HT-29 (cell line): ENCODE measurements at regions not wholly inside any gene's neighbourhood (a gene's known extent, or its start where the extent isn't known, plus 50 kb on each side); places are given as distances from the start of the nearest gene placed in this dataset.
A peak's percentile ranks its signal among the peaks of the same experiment; 100 is the strongest.
"Not testable (repeated sequence)": the region's sequence is repeated elsewhere in the genome, so short reads cannot be mapped to it uniquely, and the experiment has no call there.

Experiments used
- DNase-seq: peaks from one replicate; pipeline ENCODE4 v3.0.0-alpha.2; 2015; ENCODE audit warnings: low spot score

DNA sequence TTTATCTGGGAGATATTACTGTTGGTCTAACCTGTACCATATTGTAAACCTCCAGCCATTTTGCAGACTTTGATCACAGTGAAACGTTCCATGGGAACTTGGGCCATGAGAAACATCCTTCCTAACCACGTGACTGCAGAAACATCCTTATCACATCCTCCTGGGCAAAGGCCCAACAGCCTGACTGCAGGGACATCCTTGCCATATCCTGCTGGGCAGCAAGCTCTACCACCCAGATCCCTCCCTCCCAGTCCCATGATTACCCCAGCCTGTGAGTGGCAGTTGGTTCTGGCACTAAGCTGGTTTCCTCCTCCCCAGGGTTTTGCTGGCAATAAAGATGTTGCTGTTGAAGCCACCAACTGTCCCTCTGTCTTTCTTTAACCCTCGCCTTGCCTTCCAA, 201.2 kb downstream of the POTEC start:
- DNase-seq: not testable (repeated sequence)

DNA sequence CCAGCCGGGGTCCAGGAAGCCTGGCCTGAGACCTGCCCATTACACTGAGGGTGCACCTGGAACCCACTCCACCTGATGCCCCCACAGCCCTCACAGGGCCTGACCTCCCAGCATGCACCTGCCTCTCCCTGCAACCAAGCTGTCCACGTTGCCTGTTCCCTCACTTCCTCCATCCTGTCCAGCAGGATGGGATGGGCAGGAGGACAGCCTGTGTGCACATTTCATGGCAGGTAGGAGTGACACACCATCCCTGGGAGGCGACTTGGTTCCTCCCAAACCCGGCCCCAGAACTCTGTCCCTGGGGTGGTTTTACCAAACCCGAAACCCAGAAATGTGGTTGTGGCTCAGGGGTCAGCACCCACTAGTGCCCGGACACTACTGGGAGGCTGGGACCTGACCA, 203.8 kb upstream of the ZNF519 start:
- not testable (repeated sequence) for DNase-seq

DNA sequence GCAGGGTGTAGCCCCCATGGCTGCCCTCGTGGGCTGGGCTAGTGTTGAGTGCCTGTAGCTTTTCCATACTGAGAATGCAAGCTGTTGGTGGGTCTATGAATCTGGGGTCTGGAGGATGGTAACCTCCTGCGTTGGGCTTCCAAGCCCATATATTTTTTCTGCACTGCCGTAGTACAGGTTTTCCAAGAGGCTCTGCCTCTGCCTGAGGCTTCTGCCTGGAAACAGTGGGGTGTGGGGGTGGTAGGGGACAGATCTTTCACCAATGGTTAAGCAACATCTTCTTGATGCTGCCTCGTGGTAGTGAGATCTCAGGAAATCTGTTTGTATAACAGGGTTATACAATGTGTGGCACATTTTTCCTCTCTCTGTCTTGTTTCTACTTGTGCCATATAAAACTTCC, 189.0 kb upstream of the ZNF519 start:
- not testable (repeated sequence) for DNase-seq

DNA sequence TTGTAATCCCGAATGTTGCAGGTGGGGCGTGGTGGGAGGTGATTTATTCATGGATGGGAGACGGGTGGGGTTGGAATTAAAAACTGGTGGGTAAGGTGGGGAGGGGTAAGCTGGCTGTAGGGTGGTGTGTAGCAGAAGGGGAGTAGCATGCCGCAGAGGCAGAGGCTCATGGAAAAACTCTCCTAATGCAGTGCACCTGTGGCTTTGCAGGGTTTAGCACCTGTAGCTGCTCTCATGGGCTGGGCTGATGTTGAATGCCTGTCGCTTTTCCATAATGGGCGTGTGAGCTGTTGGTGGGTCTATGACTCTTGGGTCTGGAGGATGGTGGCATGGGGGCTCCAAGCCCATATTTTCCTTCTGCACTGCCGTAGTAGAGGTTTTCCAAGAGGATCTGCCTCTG, 169.0 kb upstream of the ZNF519 start:
- DNase-seq: not testable (repeated sequence)

DNA sequence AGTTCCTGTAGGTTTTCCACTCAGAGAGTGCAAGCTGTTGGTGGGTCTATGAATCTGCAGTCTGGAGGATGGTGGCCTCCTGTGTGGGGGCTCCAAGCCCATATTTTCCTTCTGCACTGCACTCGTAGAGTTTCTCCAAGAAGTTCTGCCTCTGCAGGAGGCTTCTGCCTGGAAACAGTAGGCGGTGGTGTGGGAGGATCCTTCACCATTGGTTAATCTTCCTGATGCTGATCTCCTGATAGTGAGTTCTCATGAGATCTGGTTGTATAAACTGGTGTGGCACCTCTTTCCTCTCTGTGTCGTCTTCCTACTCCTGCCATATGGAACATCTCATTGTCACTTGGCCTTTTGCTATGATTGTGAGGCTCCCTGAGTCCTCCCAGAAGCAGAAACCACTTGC, 162.8 kb upstream of the ZNF519 start:
- DNase-seq: not testable (repeated sequence)

DNA sequence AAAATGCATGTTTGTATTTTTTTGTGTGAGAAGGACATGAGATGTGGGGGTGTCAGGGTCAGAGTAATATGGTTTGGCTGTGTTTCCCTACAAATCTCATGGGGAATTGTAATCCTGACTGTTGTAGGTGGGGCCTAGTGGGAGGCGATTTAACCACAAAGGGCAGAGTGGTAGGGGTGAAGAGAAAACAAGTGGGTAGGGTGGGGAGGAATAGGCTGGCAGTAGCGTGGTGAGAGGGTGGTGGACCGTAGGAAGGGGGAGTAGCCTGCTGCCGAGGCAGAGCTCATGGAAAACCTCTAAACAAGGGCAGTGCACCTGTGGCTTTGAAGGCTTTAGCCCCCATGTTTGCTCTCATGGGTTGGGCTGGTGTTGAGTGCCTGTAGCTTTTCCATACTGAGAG, 152.8 kb upstream of the ZNF519 start:
- DNase-seq: no peak

DNA sequence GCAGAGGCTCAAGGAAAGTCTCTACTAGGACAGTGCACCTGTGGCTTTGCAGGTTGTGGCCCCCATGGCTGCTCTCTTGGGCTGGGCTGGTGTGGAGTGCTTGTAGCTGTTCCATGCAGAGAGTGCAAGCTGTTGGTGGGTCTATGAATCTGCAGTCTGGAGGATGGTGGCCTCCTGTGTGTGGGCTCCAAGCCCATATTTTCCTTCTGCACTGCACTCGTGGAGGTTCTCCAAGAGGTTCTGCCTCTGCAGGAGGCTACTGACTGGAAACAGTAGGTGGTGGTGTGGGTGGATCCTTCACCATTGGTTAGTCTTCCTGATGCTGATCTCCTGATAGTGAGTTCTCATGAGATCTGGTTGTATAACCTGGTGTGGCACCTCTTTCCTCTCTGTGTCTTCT, 143.2 kb upstream of the ZNF519 start:
- not testable (repeated sequence) for DNase-seq

DNA sequence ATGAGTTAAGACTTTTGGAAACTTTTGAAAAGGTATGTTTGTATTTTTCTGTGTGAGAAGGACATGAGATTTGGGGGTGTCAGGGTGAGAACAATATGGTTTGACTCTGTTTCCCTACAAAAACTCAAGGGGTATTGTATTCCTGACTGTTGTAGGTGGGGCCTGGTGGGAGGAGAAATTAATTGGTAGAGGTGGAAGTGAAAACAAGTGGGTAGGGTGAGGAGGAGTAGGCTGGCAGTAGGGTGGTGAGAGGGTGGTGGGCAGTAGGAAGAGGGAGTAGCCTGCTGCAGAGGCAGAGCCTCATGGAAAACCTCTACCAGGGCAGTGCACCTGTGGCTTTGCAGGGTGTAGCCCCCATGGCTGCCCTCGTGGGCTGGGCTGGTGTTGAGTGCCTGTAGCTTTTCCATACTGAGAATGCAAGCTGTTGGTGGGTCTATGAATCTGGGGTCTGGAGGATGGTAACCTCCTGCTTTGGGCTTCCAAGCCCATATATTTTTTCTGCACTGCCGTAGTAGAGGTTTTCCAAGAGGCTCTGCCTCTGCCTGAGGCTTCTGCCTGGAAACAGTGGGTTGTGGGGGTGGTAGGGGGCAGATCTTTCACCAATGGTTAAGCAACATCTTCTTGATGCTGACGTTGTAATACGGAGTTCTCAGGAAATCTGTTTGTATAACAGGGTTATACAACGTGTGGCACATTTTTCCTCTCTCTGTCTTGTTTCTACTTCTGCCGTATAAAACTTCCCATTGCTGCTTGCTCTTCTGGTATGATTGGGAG, 133.6 kb upstream of the ZNF519 start:
- not testable (repeated sequence) for DNase-seq

DNA sequence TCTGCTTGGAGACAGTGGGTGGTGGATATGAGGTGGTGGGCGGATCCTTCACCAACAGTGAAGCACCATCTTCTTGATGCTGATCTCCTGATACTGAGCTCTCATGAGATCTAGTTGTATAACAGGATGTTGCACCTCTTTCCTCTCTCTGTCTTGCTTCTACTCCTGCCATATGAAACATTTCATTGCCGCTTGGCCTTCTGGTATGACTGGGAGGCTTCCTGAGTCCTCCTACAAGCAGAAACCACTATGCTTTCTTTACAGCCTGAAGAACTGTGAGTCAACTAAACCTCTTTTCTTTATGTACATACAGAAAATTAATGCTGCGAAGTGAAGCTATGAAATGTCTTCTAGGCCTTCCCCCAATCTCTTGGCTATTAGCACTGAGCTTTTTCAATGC, 130.6 kb upstream of the ZNF519 start:
- DNase-seq: not testable (repeated sequence)

DNA sequence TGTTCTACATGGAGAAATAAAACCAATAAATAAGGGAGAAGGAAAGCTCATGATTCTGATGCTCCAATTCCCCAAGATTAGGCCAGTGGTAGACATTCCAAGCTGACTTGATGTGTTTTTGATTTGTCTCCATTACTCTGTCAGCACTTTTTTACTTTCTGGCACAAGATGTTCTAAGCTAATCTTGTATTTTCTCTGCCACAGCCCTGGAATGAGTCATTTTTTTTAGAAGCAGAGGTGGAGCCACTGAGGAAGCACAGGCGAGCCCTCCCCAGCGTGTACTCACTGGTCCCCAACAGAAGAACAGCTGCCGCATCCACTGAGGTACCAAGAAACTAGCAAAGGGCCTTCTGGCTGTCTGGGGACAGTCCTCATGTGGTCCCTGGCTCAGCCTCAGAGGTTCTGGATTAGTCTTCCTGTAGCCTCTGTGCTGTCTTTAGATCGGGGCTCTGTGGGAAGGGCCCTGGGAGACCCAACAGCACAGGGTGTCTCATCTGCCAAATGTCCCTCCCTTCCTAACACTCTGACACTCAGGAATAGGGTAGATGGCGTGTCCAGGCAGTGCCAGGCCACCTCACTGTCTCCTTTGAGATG, 117.9 kb upstream of the ZNF519 start:
- not testable (repeated sequence) for DNase-seq

DNA sequence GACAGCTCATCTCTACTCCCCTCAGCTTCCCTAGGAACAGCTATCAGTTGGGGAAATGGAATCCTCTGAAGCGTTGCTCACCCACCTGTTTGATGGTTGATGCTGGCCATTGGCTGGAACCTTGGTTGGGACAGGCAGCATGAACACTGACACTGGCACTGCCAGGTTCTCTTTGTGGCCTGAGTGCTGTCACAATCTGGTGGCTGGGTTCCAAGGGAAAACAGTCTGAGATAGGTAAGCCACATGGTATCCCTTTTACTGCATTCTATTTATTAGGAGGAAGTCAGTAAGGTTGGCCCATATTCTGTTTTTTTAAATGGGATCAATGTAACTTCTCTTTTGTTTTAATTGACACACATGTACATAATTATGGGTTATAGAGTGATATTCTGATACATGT, 107.0 kb upstream of the ZNF519 start:
- not testable (repeated sequence) for DNase-seq

DNA sequence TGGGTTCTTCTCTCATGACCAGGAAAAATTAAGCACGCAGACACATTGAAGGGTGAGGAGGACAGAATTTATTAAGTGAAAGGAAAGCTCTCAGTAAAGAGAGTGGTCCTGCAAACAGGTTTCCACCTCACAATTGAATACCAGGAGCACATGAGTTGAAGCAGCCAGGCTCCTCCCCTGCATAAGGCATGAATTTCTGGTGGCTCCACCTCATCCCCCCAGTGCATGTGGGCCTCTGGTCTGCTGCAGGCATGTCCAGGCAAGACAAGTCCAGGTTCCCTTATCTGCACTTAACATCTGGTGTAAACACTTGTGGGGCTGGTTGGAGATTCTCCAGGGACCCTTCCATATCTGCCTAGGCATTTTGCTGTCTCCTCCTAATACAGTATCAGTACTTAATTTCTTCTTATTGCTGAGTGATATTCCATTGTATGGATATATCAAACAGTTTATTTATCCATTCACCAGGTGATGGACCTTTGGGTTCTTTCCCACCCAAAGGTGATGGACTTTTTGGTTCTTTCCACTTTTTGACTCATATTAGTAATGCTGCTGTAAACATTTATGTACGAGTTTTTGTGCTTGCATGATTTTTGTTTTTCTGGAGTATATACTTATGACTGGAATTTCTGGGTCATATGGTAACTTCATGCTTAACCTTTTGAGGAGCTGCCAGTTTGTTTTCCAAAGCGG, 104.3 kb upstream of the ZNF519 start:
- not testable (repeated sequence) for DNase-seq

DNA sequence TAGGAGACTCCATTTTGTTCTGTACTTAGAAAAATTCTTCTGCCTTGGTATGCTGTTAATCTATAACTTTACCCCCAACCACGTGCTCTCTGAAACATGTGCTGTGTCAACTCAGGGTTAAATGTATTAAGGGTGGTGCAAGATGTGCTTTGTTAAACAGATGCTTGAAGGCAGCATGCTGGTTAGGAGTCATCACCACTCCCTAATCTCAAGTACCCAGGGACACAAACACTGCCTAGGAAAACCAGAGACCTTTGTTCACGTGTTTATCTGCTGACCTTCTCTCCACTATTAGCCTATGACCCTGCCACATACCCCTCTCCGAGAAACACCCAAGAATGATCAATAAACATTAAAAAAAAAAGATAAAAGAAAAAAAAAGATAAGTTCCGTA, 93.0 kb upstream of the ZNF519 start:
- peak; percentile 12 for DNase-seq

DNA sequence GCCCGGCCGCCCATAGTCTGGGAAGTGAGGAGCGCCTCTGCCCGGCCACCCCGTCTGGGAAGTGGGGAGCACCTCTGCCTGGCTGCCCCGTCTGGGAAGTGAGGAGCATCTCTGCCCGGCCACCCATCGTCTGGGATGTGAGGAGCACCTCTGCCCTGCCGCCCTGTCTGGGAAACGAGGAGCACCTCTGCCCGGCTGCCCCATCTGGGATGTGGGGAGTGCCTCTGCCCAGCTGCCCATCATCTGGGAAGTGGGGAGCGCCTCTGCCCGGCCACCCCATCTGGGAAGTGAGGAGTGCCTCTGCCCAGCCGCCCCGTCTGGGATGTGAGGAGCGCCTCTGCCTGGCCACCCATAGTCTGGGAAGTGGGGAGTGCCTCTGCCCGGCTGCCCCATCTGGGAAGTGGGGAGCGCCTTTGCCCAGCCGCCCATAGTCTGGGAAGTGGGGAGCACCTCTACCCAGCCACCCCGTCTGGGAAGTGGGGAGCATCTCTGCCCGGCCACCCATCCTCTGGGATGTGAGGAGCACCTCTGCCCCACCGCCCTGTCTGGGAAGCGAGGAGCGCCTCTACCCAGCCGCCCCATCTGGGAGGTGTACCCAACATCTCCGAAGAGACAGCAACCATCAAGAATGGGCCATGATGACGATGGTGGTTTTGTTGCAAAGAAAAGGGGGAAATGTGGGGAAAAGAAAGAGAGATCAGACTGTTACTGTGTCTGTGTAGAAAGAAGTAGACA, 92.5 kb upstream of the ZNF519 start:
- not testable (repeated sequence) for DNase-seq

DNA sequence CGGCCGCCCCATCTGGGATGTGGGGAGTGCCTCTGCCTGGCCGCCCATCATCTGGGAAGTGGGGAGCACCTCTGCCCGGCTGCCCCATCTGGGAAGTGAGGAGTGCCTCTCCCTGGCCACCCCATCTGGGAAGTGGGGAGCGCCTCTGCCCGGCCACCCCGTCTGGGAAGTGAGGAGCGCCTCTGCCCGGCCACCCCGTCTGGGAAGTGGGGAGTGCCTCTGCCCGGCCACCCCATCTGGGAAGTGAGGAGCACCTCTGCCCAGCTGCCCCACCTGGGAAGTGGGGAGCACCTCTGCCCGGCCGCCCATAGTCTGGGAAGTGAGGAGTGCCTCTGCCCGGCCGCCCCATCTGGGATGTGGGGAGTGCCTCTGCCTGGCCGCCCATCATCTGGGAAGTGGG, 91.7 kb upstream of the ZNF519 start:
- DNase-seq: not testable (repeated sequence)

DNA sequence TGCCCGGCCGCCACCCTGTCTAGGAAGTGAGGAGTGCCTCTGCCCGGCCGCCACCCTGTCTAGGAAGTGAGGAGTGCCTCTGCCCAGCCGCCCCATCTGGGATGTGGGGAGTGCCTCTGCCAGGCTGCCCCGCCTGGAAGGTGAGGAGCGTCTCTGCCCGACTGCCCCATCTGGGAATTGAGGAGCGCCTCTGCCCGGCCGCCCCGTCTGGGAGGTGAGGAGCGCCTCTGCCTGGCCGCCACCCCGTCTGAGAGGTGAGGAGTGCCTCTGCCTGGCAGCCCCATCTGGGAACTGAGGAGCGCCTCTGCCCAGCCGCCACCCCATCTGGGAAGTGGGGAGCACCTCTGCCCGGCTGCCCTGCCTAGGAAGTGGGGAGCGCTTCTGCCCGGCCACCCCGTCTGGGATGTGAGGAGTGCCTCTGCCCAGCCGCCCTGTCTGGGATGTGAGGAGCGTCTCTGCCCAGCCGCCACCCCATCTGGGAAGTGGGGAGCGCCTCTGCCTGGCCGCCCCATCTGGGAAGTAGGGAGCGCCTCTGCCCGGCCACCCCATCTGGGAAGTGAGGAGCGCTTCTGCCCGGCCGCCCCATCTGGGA, 91.1 kb upstream of the ZNF519 start:
- not testable (repeated sequence) for DNase-seq

DNA sequence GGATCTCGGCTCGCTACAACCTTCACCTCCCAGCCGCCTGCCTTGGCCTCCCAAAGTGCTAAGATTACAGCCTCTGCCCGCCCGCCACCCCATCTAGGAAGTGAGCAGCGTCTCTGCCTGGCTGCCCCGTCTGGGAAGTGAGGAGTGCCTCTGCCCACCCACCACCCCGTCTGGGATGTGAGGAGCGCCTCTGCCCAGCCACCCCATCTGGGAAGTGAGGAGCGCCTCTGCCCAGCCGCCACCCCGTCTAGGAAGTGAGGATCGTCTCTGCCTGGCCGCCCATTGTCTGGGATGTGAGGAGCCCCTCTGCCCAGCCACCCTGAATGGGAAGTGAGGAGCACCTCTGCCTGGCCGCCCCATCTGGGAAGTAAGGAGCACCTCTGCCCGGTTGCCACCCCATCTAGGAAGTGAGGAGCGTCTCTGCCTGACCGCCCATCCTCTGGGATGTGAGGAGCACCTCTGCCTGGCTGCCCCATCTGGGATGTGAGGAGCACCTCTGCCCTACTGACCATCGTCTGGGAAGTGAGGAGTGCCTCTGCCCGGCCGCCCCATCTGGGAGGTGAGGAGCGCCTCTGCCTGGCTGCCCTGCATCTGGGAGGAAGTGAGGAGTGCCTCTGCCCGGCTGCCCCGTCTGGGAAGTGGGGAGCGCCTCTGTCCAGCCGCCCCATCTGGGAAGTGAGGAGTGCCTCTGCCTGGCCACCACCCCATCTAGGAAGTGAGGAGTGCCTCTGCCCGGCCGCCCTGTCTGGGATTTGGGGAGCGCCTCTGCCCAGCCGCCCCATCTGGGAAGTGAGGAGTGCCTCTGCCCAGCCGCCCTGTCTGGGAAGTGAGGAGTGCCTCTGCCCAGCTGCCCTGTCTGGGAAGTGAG, 90.4 kb upstream of the ZNF519 start:
- not testable (repeated sequence) for DNase-seq

DNA sequence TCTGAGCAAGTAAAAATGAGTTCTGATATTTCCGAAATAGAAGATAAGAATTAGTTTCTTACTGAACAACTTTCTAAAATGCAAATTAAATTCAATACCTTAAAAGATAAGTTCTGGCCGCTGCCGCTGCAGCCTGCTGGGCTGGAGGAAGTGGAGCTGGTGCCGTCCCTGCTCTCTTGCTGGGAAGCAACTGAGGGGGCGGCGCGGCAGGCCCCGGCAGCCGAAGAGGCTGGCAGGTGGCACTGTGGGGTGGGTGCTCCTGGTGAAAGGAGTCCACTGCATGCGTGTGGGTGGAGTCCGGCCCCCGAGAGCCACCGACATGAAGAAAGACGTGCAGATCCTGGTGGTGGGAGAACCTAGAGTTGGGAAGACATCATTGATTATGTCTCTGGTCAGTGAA, 89.5 kb upstream of the ZNF519 start:
- DNase-seq: no peak

DNA sequence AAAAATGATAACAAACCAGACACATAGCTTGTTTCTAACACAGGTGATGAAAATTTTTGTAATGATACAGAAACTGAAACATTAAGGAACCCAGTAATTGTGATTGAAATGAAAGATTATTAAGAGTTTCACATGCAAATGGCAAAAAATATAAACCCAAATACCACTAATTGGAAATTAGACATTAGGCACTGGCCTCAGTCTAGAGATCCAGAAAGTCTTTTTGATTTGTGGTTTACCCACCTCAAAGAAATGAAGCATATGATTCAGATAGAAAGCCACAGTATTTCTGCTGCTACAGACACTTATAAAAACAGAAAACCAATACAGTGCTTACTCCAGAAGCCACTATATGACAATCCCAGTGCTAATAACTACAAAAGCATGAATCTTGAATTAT, 83.7 kb upstream of the ZNF519 start:
- DNase-seq: not testable (repeated sequence)

DNA sequence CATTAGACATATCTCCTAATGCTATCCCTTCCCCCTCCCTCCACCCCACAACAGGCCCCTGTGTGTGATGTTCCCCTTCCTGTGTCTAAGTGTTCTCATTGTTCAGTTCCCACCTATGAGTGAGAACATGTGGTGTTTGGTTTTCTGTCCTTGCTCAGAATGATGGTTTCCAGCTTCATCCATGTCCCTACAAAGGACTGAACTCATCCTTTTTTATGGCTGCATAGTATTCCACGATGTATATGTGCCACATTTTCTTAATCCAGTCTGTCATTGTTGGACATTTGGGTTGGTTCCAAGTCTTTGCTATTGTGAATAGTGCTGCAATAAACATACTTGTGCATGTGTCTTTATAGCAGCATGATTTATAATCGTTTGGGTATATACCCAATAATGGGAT, 71.2 kb upstream of the ZNF519 start:
- DNase-seq: not testable (repeated sequence)
